LNCAP (cell line): ENCODE measurements at regions not wholly inside any gene's neighbourhood (a gene's known extent, or its start where the extent isn't known, plus 50 kb on each side); places are given as distances from the start of the nearest gene placed in this dataset.

Experiments used
- TF ChIP-seq, protein P1 (sequence below): fragments of 450-650 bp; IDR thresholded peaks from 2 replicates; pipeline ENCODE4 v1.5.1; 2017; ENCODE audit warnings: mild to moderate bottlenecking

DNA sequence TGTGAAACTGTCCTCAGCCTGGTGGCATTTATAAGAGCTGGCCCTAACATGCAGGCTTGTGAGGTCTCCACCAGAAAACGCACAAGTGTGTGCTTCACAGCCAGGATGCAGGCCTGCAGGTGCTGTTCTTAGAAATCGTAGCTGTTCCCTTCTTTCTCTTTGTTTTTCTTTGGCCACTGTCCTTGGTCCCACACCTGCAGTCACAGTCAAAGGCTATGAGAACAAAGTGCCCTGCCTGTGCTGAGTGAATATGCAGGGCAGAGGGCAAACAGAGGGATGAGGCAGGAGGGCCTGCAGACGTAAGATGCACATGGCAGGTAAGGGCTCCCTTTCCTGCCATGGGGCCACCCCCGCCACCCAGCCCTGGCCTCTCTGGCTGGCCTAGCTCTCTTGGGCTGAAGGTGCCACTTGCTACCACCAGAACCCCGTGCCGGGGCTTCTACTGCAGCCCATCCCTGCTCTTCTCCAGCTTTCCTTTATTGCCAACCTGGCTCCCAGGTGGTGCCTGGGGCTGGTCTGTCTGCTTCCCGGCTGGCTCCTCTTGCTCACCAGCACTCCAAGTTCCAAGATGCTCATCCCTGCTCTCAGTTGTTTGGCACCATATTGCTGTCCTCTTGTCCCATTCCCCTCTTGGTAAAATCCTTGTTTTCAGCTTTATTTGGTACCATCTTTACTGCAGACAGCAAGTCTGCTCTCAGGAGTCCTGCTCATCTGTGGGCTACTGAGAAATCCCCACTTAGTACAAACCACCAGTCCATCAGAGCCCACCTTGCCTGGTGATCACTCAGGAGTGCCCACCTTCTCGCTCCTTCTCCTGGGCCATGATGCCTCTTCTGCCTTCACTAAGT lies 308.1 kb upstream of the ZMIZ1 start:
- TF ChIP-seq, protein P1, sequence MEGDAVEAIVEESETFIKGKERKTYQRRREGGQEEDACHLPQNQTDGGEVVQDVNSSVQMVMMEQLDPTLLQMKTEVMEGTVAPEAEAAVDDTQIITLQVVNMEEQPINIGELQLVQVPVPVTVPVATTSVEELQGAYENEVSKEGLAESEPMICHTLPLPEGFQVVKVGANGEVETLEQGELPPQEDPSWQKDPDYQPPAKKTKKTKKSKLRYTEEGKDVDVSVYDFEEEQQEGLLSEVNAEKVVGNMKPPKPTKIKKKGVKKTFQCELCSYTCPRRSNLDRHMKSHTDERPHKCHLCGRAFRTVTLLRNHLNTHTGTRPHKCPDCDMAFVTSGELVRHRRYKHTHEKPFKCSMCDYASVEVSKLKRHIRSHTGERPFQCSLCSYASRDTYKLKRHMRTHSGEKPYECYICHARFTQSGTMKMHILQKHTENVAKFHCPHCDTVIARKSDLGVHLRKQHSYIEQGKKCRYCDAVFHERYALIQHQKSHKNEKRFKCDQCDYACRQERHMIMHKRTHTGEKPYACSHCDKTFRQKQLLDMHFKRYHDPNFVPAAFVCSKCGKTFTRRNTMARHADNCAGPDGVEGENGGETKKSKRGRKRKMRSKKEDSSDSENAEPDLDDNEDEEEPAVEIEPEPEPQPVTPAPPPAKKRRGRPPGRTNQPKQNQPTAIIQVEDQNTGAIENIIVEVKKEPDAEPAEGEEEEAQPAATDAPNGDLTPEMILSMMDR: no peak

DNA sequence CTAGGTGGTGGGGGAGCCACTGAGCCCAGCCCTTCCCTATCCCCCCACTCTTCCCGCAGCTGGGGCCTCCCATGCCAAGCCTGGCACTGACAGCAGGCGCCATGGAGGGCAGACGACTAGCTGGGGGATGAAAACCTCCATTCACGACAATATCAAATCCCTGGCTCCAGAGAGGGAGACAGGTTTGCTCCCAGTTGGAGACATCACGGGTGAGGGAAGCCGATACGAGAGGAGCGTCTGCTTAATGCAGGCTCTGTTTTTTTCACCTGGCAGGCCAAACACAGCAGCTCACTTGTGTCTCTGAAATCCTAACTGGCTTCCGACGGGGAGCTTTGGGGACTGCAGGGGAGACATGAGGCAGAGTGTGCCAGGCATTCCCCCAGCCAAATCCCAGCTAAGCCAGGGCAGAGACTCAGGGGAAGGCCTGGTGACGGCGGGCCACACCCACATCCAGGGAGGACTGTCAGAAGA lies 307.4 kb upstream of the ZMIZ1 start:
- TF ChIP-seq, protein P1: no peak

GRCh38 chr10:78762086-78762630 lies 306.6 kb upstream of the ZMIZ1 start:
- TF ChIP-seq, protein P1: no peak

DNA sequence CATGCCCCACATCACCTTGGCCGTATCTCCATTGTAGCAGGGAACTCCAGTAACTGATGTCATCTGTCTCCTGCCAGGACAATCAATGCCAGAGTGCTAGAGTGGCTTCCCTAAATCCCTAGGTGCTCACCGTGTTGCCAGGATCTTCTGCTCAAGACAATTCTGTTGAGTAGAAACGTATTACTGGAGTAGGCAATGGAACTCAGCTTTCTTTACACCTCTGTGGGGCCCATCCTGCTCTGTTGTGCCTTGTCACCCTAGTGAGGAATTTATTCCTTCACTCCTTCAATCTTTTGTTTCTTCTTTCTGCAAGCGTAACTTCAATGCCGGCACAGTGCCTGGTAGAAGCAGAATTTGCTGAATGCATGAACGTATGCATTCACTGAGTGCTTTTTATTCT lies 305.5 kb upstream of the ZMIZ1 start:
- TF ChIP-seq, protein P1: no peak

GRCh38 chr10:78763651-78764395 lies 304.9 kb upstream of the ZMIZ1 start:
- TF ChIP-seq, protein P1: no peak

DNA sequence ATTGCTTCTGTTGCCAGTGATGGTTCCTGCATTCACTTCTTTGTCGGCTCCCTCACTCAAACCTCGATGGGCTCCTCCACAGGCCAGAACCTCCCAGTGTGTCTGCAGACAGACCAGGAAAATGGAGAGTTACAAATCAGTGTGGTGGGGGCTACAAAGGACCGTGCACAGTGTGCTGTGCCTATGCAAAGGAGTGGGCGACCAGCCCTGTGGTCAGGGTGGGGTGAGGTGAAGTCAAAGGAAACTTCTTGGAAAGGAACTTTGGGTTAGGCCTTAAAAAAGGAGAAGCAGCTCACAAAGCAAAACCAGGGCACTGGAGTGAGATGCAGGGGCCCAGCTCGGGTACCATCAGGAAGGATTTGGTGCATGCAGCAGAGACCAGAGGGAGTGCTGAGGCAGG lies 304.3 kb upstream of the ZMIZ1 start:
- TF ChIP-seq, protein P1: no peak

- TF ChIP-seq, protein P1: no peak
Measured at GRCh38 chr10:78764846-78765430, 303.8 kb upstream of the ZMIZ1 start.
